ENCODE measurements at regions not wholly inside any gene's neighbourhood (a gene's known extent, or its start where the extent isn't known, plus 50 kb on each side); places are given as distances from the start of the nearest gene placed in this dataset.
A peak's percentile ranks its signal among the peaks of the same experiment; 100 is the strongest.

GRCh38 chr17:77266891-77267341 lies 126.1 kb downstream of the SEC14L1 start:
- Histone ChIP-seq H3K79me1 (ENCODE audit: low read depth, low read length) (no peaks in the 10 kb centered on the region), H3K27ac (replicated peaks; ENCODE audit: low read length) (no peak overlapping the region), H2BK12ac (ENCODE audit: low read length) (no peak overlapping the region), H3K14ac (ENCODE audit: low read length) (no peak overlapping the region), H3K36me3 (replicated peaks in 1 of 2; ENCODE audit: control insufficient read depth in 2 of 2, insufficient read depth in 2 of 2, low read length in 2 of 2) (no peaks in the 10 kb centered on the region), H3K9me3 (replicated peaks in 1 of 2; ENCODE audit: control insufficient read depth in 2 of 2, insufficient read depth in 1 of 2, low read depth in 1 of 2, low read length in 2 of 2) (no peaks in the 10 kb centered on the region), H4K8ac (ENCODE audit: low read depth, low read length) (no peak overlapping the region), H3K4ac (ENCODE audit: low read length) (no peak overlapping the region), H4K91ac (ENCODE audit: low read depth, low read length, poor library complexity) (no peak overlapping the region), H3K4me3 (ENCODE audit: low read length in 2 of 2) (no peak overlapping the region), H2BK5ac (ENCODE audit: low read length) (no peak overlapping the region), H3K27me3 (ENCODE audit: control insufficient read depth in 3 of 3, insufficient read depth in 3 of 3, low read depth in 1 of 3, low read length in 3 of 3) (no peaks in the 10 kb centered on the region), H2BK15ac (ENCODE audit: low read length) (no peak overlapping the region), H3K9ac (ENCODE audit: low read depth, low read length, poor library complexity) (no peak overlapping the region), H2AFZ (ENCODE audit: low read length) (no peak overlapping the region), H2AK5ac (ENCODE audit: low read depth, low read length) (peak overlapping the region; percentile 15), H3K4me2 (ENCODE audit: insufficient read depth, low read length, poor library complexity, severe bottlenecking) (no peak overlapping the region), H3K23ac (ENCODE audit: low read depth, low read length, poor library complexity) (no peak overlapping the region), H2BK120ac (ENCODE audit: low read depth, low read length) (no peak overlapping the region), H3K4me1 (ENCODE audit: control insufficient read depth in 2 of 2, insufficient read depth in 1 of 2, low read depth in 1 of 2, low read length in 2 of 2) (peaks cover 0 to 2% of the 10 kb centered on the region in 2 donors), H3K18ac (ENCODE audit: low read length) (peak overlapping the region; percentile 58)
- no CpG with 5 or more reads among the region's 13 CpGs for WGBS, 2 donors (ENCODE audit: extremely low coverage in 2 of 2, insufficient read length in 2 of 2, insufficient replicate concordance in 1 of 2)
- DNase-seq (ENCODE audit: low spot score): no peak

GRCh38 chr17:77269696-77270681 lies 129.2 kb downstream of the SEC14L1 start:
- Histone ChIP-seq H3K79me1 (ENCODE audit: low read depth, low read length) (no peaks in the 10 kb centered on the region), H3K4me2 (ENCODE audit: insufficient read depth, low read length, poor library complexity, severe bottlenecking) (no peak overlapping the region), H3K27ac (replicated peaks; ENCODE audit: low read length) (no peak overlapping the region), H3K23ac (ENCODE audit: low read depth, low read length, poor library complexity) (no peak overlapping the region), H3K9ac (ENCODE audit: low read depth, low read length, poor library complexity) (no peak overlapping the region), H2BK120ac (ENCODE audit: low read depth, low read length) (no peak overlapping the region), H2BK5ac (ENCODE audit: low read length) (no peak overlapping the region), H2BK15ac (ENCODE audit: low read length) (no peak overlapping the region), H2BK12ac (ENCODE audit: low read length) (no peak overlapping the region), H4K8ac (ENCODE audit: low read depth, low read length) (no peak overlapping the region), H3K4me1 (ENCODE audit: control insufficient read depth in 2 of 2, insufficient read depth in 1 of 2, low read depth in 1 of 2, low read length in 2 of 2) (no peaks in the 10 kb centered on the region), H2AK5ac (ENCODE audit: low read depth, low read length) (peak overlapping the region; percentile 78), H2AFZ (ENCODE audit: low read length) (no peak overlapping the region), H3K4me3 (ENCODE audit: low read length in 2 of 2) (no peak overlapping the region), H3K9me3 (replicated peaks in 1 of 2; ENCODE audit: control insufficient read depth in 2 of 2, insufficient read depth in 1 of 2, low read depth in 1 of 2, low read length in 2 of 2) (no peaks in the 10 kb centered on the region), H3K27me3 (ENCODE audit: control insufficient read depth in 3 of 3, insufficient read depth in 3 of 3, low read depth in 1 of 3, low read length in 3 of 3) (no peaks in the 10 kb centered on the region), H3K4ac (ENCODE audit: low read length) (no peak overlapping the region), H3K36me3 (replicated peaks in 1 of 2; ENCODE audit: control insufficient read depth in 2 of 2, insufficient read depth in 2 of 2, low read length in 2 of 2) (no peaks in the 10 kb centered on the region), H3K18ac (ENCODE audit: low read length) (no peak overlapping the region), H3K14ac (ENCODE audit: low read length) (no peak overlapping the region), H4K91ac (ENCODE audit: low read depth, low read length, poor library complexity) (no peak overlapping the region)
- no CpG with 5 or more reads among the region's 18 CpGs for WGBS, 2 donors (ENCODE audit: extremely low coverage in 2 of 2, insufficient read length in 2 of 2, insufficient replicate concordance in 1 of 2)
- no peak for DNase-seq (ENCODE audit: low spot score)

- no peak overlapping the region for H2BK5ac ChIP-seq (ENCODE audit: low read length)
- H3K4me1 ChIP-seq (ENCODE audit: control insufficient read depth in 2 of 2, insufficient read depth in 1 of 2, low read depth in 1 of 2, low read length in 2 of 2): no peaks in the 10 kb centered on the region
- no peak overlapping the region for H3K4me3 ChIP-seq (ENCODE audit: low read length in 2 of 2)
- no peak overlapping the region for H2AFZ ChIP-seq (ENCODE audit: low read length)
- no peak overlapping the region for H3K27ac ChIP-seq (replicated peaks; ENCODE audit: low read length)
- no peak overlapping the region for H3K9ac ChIP-seq (ENCODE audit: low read depth, low read length, poor library complexity)
- no peak overlapping the region for H2BK120ac ChIP-seq (ENCODE audit: low read depth, low read length)
- no peak overlapping the region for H3K4me2 ChIP-seq (ENCODE audit: insufficient read depth, low read length, poor library complexity, severe bottlenecking)
- no peaks in the 10 kb centered on the region for H3K79me1 ChIP-seq (ENCODE audit: low read depth, low read length)
- H4K8ac ChIP-seq (ENCODE audit: low read depth, low read length): no peak overlapping the region
- no peak overlapping the region for H2BK15ac ChIP-seq (ENCODE audit: low read length)
- no peak overlapping the region for H3K4ac ChIP-seq (ENCODE audit: low read length)
- no CpG with 5 or more reads among the region's 8 CpGs for WGBS, 2 donors (ENCODE audit: extremely low coverage in 2 of 2, insufficient read length in 2 of 2, insufficient replicate concordance in 1 of 2)
- no peak overlapping the region for H2BK12ac ChIP-seq (ENCODE audit: low read length)
- no peak overlapping the region for H2AK5ac ChIP-seq (ENCODE audit: low read depth, low read length)
- H4K91ac ChIP-seq (ENCODE audit: low read depth, low read length, poor library complexity): no peak overlapping the region
- no peaks in the 10 kb centered on the region for H3K36me3 ChIP-seq (replicated peaks in 1 of 2; ENCODE audit: control insufficient read depth in 2 of 2, insufficient read depth in 2 of 2, low read length in 2 of 2)
- no peaks in the 10 kb centered on the region for H3K9me3 ChIP-seq (replicated peaks in 1 of 2; ENCODE audit: control insufficient read depth in 2 of 2, insufficient read depth in 1 of 2, low read depth in 1 of 2, low read length in 2 of 2)
- H3K18ac ChIP-seq (ENCODE audit: low read length): no peak overlapping the region
- no peak overlapping the region for H3K14ac ChIP-seq (ENCODE audit: low read length)
- no peak for DNase-seq (ENCODE audit: low spot score)
- no peaks in the 10 kb centered on the region for H3K27me3 ChIP-seq (ENCODE audit: control insufficient read depth in 3 of 3, insufficient read depth in 3 of 3, low read depth in 1 of 3, low read length in 3 of 3)
- no peak overlapping the region for H3K23ac ChIP-seq (ENCODE audit: low read depth, low read length, poor library complexity)
Measured at GRCh38 chr17:77271411-77271810, 130.6 kb downstream of the SEC14L1 start.

GRCh38 chr17:77273397-77274085 lies 132.8 kb downstream of the SEC14L1 start:
- no CpG with 5 or more reads among the region's 7 CpGs for WGBS, 2 donors (ENCODE audit: extremely low coverage in 2 of 2, insufficient read length in 2 of 2, insufficient replicate concordance in 1 of 2)

More at GRCh38 chr17:77273397-77274085, 132.8 kb downstream of the SEC14L1 start:
- no peak overlapping the region for H3K14ac ChIP-seq (ENCODE audit: low read length)
- no peak overlapping the region for H3K4me2 ChIP-seq (ENCODE audit: insufficient read depth, low read length, poor library complexity, severe bottlenecking)
- no peaks in the 10 kb centered on the region for H3K4me1 ChIP-seq (ENCODE audit: control insufficient read depth in 2 of 2, insufficient read depth in 1 of 2, low read depth in 1 of 2, low read length in 2 of 2)
- no peak overlapping the region for H3K18ac ChIP-seq (ENCODE audit: low read length)
- H3K4ac ChIP-seq (ENCODE audit: low read length): no peak overlapping the region
- no peak overlapping the region for H3K27ac ChIP-seq (replicated peaks; ENCODE audit: low read length)
- no peak overlapping the region for H3K23ac ChIP-seq (ENCODE audit: low read depth, low read length, poor library complexity)
- no peak for DNase-seq (ENCODE audit: low spot score)
- H4K8ac ChIP-seq (ENCODE audit: low read depth, low read length): no peak overlapping the region
- no peaks in the 10 kb centered on the region for H3K9me3 ChIP-seq (replicated peaks in 1 of 2; ENCODE audit: control insufficient read depth in 2 of 2, insufficient read depth in 1 of 2, low read depth in 1 of 2, low read length in 2 of 2)
- H2BK120ac ChIP-seq (ENCODE audit: low read depth, low read length): no peak overlapping the region
- no peak overlapping the region for H2AFZ ChIP-seq (ENCODE audit: low read length)
- no peak overlapping the region for H4K91ac ChIP-seq (ENCODE audit: low read depth, low read length, poor library complexity)
- H2AK5ac ChIP-seq (ENCODE audit: low read depth, low read length): peak overlapping the region; percentile 25
- no peak overlapping the region for H2BK5ac ChIP-seq (ENCODE audit: low read length)
- H2BK12ac ChIP-seq (ENCODE audit: low read length): no peak overlapping the region
- H3K27me3 ChIP-seq (ENCODE audit: control insufficient read depth in 3 of 3, insufficient read depth in 3 of 3, low read depth in 1 of 3, low read length in 3 of 3): peaks cover 0 to 2% (median 0%) of the 10 kb centered on the region in 3 experiments
- H3K36me3 ChIP-seq (replicated peaks in 1 of 2; ENCODE audit: control insufficient read depth in 2 of 2, insufficient read depth in 2 of 2, low read length in 2 of 2): no peaks in the 10 kb centered on the region
- H3K79me1 ChIP-seq (ENCODE audit: low read depth, low read length): no peaks in the 10 kb centered on the region
- no peak overlapping the region for H2BK15ac ChIP-seq (ENCODE audit: low read length)
- no peak overlapping the region for H3K9ac ChIP-seq (ENCODE audit: low read depth, low read length, poor library complexity)
- H3K4me3 ChIP-seq (ENCODE audit: low read length in 2 of 2): no peak overlapping the region
